SU-DHL-6 (cell line): ENCODE measurements at regions not wholly inside any gene's neighbourhood (a gene's known extent, or its start where the extent isn't known, plus 50 kb on each side); places are given as distances from the start of the nearest gene placed in this dataset.

ENCODE experiments used
- CTCF ChIP-seq: fragments of 200-600 bp; sonication (generic); IDR thresholded peaks from one replicate; pipeline ENCODE4 v1.5.1; 2017; ENCODE audit warnings: antibody characterized with exemption, mild to moderate bottlenecking, low read length, moderate library complexity; ENCODE audit not compliant: insufficient read depth, poor library complexity, severe bottlenecking
- EZH2phosphoT487 ChIP-seq: fragments of 200-600 bp; sonication (generic), shearing (Covaris generic); conservative IDR thresholded peaks from 2 replicates; pipeline ENCODE4 v1.6.1; 2018; ENCODE audit warnings: mild to moderate bottlenecking, antibody characterized with exemption, low read length, moderate library complexity, mixed read lengths

DNA sequence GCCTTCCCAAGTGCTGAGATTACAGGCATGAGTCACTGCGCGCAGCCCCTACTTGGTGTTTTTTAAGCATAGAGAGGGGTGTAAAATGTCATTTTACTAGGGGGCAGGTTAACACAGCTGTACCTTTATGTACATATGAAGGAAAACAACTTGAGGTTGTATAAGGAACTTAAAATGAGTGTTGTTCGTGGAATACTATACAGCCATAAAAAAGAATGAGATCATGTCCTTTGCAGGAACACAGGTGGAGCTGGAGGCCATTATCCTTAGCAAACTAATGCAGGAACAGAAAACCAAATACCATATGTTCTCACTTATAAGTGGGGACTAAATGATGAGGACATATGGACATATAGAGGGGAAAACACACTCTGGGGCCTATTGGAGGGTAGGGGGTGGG is 256.2 kb upstream of the C2CD4B start:
- TF ChIP-seq CTCF (no peak), EZH2phosphoT487 (no peak)
